GM23338 (cell line): ENCODE measurements at regions not wholly inside any gene's neighbourhood (a gene's known extent, or its start where the extent isn't known, plus 50 kb on each side); places are given as distances from the start of the nearest gene placed in this dataset.

Source experiments
- ATAC-seq: fragments of 200-7000 bp; cut with Tn5 transposase; 3 replicates; pipeline ENCODE4 v1.9.1; 2020
- DNase-seq: peaks from one replicate; pipeline ENCODE4 v3.0.0-alpha.2; 2015; ENCODE audit warnings: low spot score
- H2AFZ ChIP-seq: fragments of 200-600 bp; sonication (generic); 2 replicates; pipeline ENCODE4 v1.8.0; 2016; ENCODE audit warnings: antibody characterized with exemption, mild to moderate bottlenecking, moderate library complexity
- H3F3A ChIP-seq: fragments of 200-600 bp; sonication (generic); replicated peaks from 2 replicates; pipeline ENCODE4 v1.8.0; 2017; ENCODE audit warnings: antibody characterized with exemption, mixed run types, low read depth
- H3K27ac ChIP-seq: fragments of 200-600 bp; sonication (generic); 2 replicates; pipeline ENCODE4 v1.6.1; 2016; ENCODE audit warnings: low read depth
- H3K27me3 ChIP-seq: fragments of 200-600 bp; sonication (generic); 2 replicates; pipeline ENCODE4 v1.8.0; 2016; ENCODE audit warnings: mild to moderate bottlenecking, mixed run types, moderate library complexity; ENCODE audit not compliant: insufficient read depth
- H3K36me3 ChIP-seq: fragments of 200-600 bp; sonication (generic); 2 replicates; pipeline ENCODE4 v1.8.0; 2016; ENCODE audit warnings: mild to moderate bottlenecking; ENCODE audit not compliant: insufficient read depth
- H3K4me1 ChIP-seq: fragments of 200-600 bp; sonication (generic); 2 replicates; pipeline ENCODE4 v1.8.0; 2016; ENCODE audit warnings: mild to moderate bottlenecking, moderate library complexity; ENCODE audit not compliant: insufficient read depth
- H3K4me2 ChIP-seq: fragments of 200-600 bp; sonication (generic); 2 replicates; pipeline ENCODE4 v1.7.1; 2017; ENCODE audit warnings: mixed run types
- H3K4me3 ChIP-seq: fragments of 200-600 bp; sonication (generic); 2 replicates; pipeline ENCODE4 v1.6.1; 2016; ENCODE audit warnings: mixed run types
- H3K79me2 ChIP-seq: fragments of 200-600 bp; sonication (generic); replicated peaks from 2 replicates; pipeline ENCODE4 v1.8.0; 2017; ENCODE audit warnings: mild to moderate bottlenecking; ENCODE audit not compliant: insufficient read depth
- H3K9me2 ChIP-seq: fragments of 200-600 bp; sonication (generic); 2 replicates; pipeline ENCODE4 v1.8.0; 2017; ENCODE audit not compliant: insufficient read depth
- H4K20me1 ChIP-seq: fragments of 200-600 bp; sonication (generic); replicated peaks from 2 replicates; pipeline ENCODE4 v1.8.0; 2017; ENCODE audit warnings: mild to moderate bottlenecking; ENCODE audit not compliant: insufficient read depth
- H3K27ac Mint-ChIP-seq: 2 replicates; pipeline ENCODE4 v1.8.0; 2020; ENCODE audit warnings: inconsistent platforms, mild to moderate bottlenecking, moderate library complexity, mixed read lengths
- H3K27me3 Mint-ChIP-seq: 3 replicates; pipeline ENCODE4 v1.8.0; 2022; ENCODE audit warnings: low read depth, mild to moderate bottlenecking, moderate library complexity, mixed read lengths, inconsistent platforms; ENCODE audit not compliant: insufficient read depth, poor library complexity
- H3K36me3 Mint-ChIP-seq: 3 replicates; pipeline ENCODE4 v1.8.0; 2021; ENCODE audit warnings: low read depth, mild to moderate bottlenecking, inconsistent platforms, moderate library complexity, mixed read lengths
- H3K4me1 Mint-ChIP-seq: 3 replicates; pipeline ENCODE4 v1.8.0; 2020; ENCODE audit warnings: mild to moderate bottlenecking, inconsistent platforms, mixed read lengths
- H3K4me3 Mint-ChIP-seq: 3 replicates; pipeline ENCODE4 v1.8.0; 2021; ENCODE audit warnings: moderate library complexity, mild to moderate bottlenecking, inconsistent platforms, mixed read lengths
- H3K9me3 Mint-ChIP-seq: 3 replicates; pipeline ENCODE4 v1.8.0; 2020; ENCODE audit warnings: moderate library complexity, mild to moderate bottlenecking, inconsistent platforms, mixed read lengths
- CREB1 ChIP-seq: fragments of 250-450 bp; sonication (Bioruptor Pico); IDR thresholded peaks from 2 replicates; pipeline ENCODE4 v1.5.0; 2020; ENCODE audit warnings: low read depth, mild to moderate bottlenecking, moderate library complexity
- CTCF ChIP-seq, 2 experiments: fragments of 200-600 bp in 1 of 2; sonication (generic) in 1 of 2; conservative IDR thresholded peaks; 2 replicates each; pipeline versions ENCODE4 v1.5.1 to v1.6.1; 2016 to 2017; ENCODE audit warnings: antibody characterized with exemption in 2 of 2, low read depth in 2 of 2, mild to moderate bottlenecking in 2 of 2, moderate library complexity in 1 of 2
- EZH2 ChIP-seq: fragments of 200-600 bp; sonication (generic); IDR thresholded peaks from one replicate; pipeline ENCODE4 v1.8.0; 2017; ENCODE audit warnings: antibody characterized with exemption, mild to moderate bottlenecking, low read depth; ENCODE audit not compliant: unreplicated experiment
- EZH2phosphoT487 ChIP-seq: fragments of 200-600 bp; sonication (generic); IDR thresholded peaks from one replicate; pipeline ENCODE4 v1.8.1; 2018; ENCODE audit warnings: antibody characterized with exemption; ENCODE audit not compliant: unreplicated experiment
- JUNB ChIP-seq: IDR thresholded peaks from one replicate; pipeline ENCODE4 v1.6.1; 2016; ENCODE audit warnings: antibody characterized with exemption; ENCODE audit not compliant: unreplicated experiment
- NANOG ChIP-seq: IDR thresholded peaks from 2 replicates; pipeline ENCODE4 v1.6.1; 2016; ENCODE audit warnings: antibody characterized with exemption, borderline replicate concordance
- POLR2AphosphoS5 ChIP-seq: IDR thresholded peaks from 2 replicates; pipeline ENCODE4 v1.6.1; 2016; ENCODE audit warnings: antibody characterized with exemption, low read depth
- REST ChIP-seq: IDR thresholded peaks from one replicate; pipeline ENCODE4 v1.6.1; 2018; ENCODE audit warnings: antibody characterized with exemption; ENCODE audit not compliant: unreplicated experiment
- ZNF114 ChIP-seq: fragments of 250-450 bp; sonication (Bioruptor Pico); IDR thresholded peaks from 2 replicates; pipeline ENCODE4 v1.5.0; 2020; ENCODE audit warnings: mild to moderate bottlenecking, moderate library complexity
- ZNF331 ChIP-seq: fragments of 250-450 bp; sonication (Bioruptor Pico); IDR thresholded peaks from 2 replicates; pipeline ENCODE4 v1.5.0; 2020; ENCODE audit warnings: low read depth, mild to moderate bottlenecking, moderate library complexity
- ZNF462 ChIP-seq: fragments of 250-450 bp; sonication (Bioruptor Pico); IDR thresholded peaks from 2 replicates; pipeline ENCODE4 v1.5.0; 2020; ENCODE audit warnings: mild to moderate bottlenecking, moderate library complexity

GRCh38 chr3:64395490-64395889 lies 170.2 kb upstream of the PRICKLE2 start (continued):
- TF ChIP-seq ZNF462 (CRISPR knock-in tag) (no peak), CTCF (conservative IDR thresholded peaks at IDR 0.05; ENCODE audit: low read depth in 2 of 2) (no peak), NANOG (no peak), POLR2AphosphoS5 (no peak), EZH2 (no peak)

- no peaks in the 10 kb centered on the region for H3K27me3 ChIP-seq
- no peaks in the 10 kb centered on the region for H3K79me2 ChIP-seq
- Mint-ChIP-seq H3K36me3 (no peaks in the 10 kb centered on the region), H3K4me1 (peaks cover 20% of the 10 kb centered on the region), H3K9me3 (no peaks in the 10 kb centered on the region), H3K4me3 (no peak overlapping the region), H3K27me3 (peaks cover 3% of the 10 kb centered on the region), H3K27ac (peak overlapping the region; percentile 20; the same call in 1 of the 2 replicates)
- no peak for DNase-seq
- no peaks in the 10 kb centered on the region; the same call in 1 of the 2 replicates for H3K4me1 ChIP-seq
- no peak overlapping the region for H2AFZ ChIP-seq
- H4K20me1 ChIP-seq: no peaks in the 10 kb centered on the region
- no peaks in the 10 kb centered on the region for H3K36me3 ChIP-seq
- H3K4me3 ChIP-seq: no peak overlapping the region
- no peaks in the 10 kb centered on the region for H3K9me2 ChIP-seq
- no peak overlapping the region for H3K4me2 ChIP-seq
- TF ChIP-seq REST (no peak), CTCF (conservative IDR thresholded peaks at IDR 0.05; ENCODE audit: low read depth in 2 of 2) (no peak), EZH2phosphoT487 (no peak), ZNF331 (CRISPR knock-in tag) (no peak), JUNB (no peak), NANOG (no peak), CREB1 (CRISPR knock-in tag) (no peak), ZNF114 (CRISPR knock-in tag) (no peak)
- no peak; the same call in 2 of the 3 replicates for ATAC-seq
- no peak overlapping the region for H3K27ac ChIP-seq
- no peaks in the 10 kb centered on the region for H3F3A ChIP-seq
Observed at GRCh38 chr3:64393193-64393592, 167.9 kb upstream of the PRICKLE2 start.
